HCT116 (cell line): ENCODE measurements at regions not wholly inside any gene's neighbourhood (a gene's known extent, or its start where the extent isn't known, plus 50 kb on each side); places are given as distances from the start of the nearest gene placed in this dataset.

ENCODE experiments used
- ELF1 ChIP-seq: IDR thresholded peaks from 2 replicates; pipeline ENCODE4 v1.6.1; 2012; ENCODE audit warnings: low read depth, borderline replicate concordance
- EZH2 ChIP-seq: fragments of 200-600 bp; sonication (generic); IDR thresholded peaks from 2 replicates; pipeline ENCODE4 v1.6.1; 2017; ENCODE audit warnings: antibody characterized with exemption, mixed run types
- EZH2phosphoT487 ChIP-seq: fragments of 200-600 bp; IDR thresholded peaks from 2 replicates; pipeline ENCODE4 v1.6.1; 2018; ENCODE audit warnings: antibody characterized with exemption, borderline replicate concordance
- POLR2A ChIP-seq: IDR thresholded peaks from 2 replicates; pipeline ENCODE4 v1.7.0; 2011; ENCODE audit warnings: borderline replicate concordance; ENCODE audit not compliant: insufficient read depth, insufficient read length; ENCODE audit errors: extremely low read depth
- POLR2AphosphoS5 ChIP-seq: IDR thresholded peaks from 2 replicates; pipeline ENCODE4 v1.6.1; 2011; ENCODE audit warnings: mild to moderate bottlenecking, low read depth, low read length, moderate library complexity
- TF ChIP-seq, protein P1 (sequence below): IDR thresholded peaks from 2 replicates; pipeline ENCODE4 v1.6.1; 2012; ENCODE audit warnings: low read depth
- TF ChIP-seq, protein P2 (sequence below), 3 experiments: fragments of 200-600 bp in 1 of 3; sonication (generic) in 1 of 3; IDR thresholded peaks in 2 of 3; conservative IDR thresholded peaks in 1 of 3; 2 replicates each; pipeline ENCODE4 v1.5.1; 2012 to 2017; ENCODE audit warnings: low read depth in 2 of 3, low read length in 2 of 3, antibody characterized with exemption in 1 of 3, borderline replicate concordance in 1 of 3, control low read depth in 1 of 3, mild to moderate bottlenecking in 1 of 3, mixed read lengths in 1 of 3, mixed run types in 1 of 3, moderate library complexity in 1 of 3; ENCODE audit not compliant: insufficient read depth in 1 of 3
- TF ChIP-seq, protein P3 (sequence below): IDR thresholded peaks from 2 replicates; pipeline ENCODE4 v1.6.1; 2012

DNA sequence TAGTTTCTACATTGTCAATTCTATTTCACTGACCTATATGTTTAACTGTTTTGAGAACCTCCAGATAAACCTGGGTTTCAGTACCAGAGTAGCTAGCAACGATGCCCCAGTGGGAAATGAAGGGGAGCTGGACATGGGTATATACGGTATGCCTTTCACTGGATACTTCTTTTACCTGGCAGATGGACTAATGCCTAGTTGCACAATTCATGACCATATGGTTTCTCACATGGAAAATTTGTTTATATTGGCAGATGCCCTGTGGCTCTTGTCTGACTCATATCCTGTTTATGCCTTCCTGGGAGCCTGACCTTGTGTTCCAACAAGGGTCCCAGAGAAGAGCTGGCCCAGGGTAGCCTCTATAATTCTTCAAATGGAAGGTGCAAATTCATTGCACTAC, 144.1 kb downstream of the MAT2B start:
- no peak for TF ChIP-seq EZH2phosphoT487
- TF ChIP-seq, protein P1, sequence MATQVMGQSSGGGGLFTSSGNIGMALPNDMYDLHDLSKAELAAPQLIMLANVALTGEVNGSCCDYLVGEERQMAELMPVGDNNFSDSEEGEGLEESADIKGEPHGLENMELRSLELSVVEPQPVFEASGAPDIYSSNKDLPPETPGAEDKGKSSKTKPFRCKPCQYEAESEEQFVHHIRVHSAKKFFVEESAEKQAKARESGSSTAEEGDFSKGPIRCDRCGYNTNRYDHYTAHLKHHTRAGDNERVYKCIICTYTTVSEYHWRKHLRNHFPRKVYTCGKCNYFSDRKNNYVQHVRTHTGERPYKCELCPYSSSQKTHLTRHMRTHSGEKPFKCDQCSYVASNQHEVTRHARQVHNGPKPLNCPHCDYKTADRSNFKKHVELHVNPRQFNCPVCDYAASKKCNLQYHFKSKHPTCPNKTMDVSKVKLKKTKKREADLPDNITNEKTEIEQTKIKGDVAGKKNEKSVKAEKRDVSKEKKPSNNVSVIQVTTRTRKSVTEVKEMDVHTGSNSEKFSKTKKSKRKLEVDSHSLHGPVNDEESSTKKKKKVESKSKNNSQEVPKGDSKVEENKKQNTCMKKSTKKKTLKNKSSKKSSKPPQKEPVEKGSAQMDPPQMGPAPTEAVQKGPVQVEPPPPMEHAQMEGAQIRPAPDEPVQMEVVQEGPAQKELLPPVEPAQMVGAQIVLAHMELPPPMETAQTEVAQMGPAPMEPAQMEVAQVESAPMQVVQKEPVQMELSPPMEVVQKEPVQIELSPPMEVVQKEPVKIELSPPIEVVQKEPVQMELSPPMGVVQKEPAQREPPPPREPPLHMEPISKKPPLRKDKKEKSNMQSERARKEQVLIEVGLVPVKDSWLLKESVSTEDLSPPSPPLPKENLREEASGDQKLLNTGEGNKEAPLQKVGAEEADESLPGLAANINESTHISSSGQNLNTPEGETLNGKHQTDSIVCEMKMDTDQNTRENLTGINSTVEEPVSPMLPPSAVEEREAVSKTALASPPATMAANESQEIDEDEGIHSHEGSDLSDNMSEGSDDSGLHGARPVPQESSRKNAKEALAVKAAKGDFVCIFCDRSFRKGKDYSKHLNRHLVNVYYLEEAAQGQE = no peak
- TF ChIP-seq POLR2A = no peak
- no peak for TF ChIP-seq POLR2AphosphoS5
- TF ChIP-seq, protein P2, sequence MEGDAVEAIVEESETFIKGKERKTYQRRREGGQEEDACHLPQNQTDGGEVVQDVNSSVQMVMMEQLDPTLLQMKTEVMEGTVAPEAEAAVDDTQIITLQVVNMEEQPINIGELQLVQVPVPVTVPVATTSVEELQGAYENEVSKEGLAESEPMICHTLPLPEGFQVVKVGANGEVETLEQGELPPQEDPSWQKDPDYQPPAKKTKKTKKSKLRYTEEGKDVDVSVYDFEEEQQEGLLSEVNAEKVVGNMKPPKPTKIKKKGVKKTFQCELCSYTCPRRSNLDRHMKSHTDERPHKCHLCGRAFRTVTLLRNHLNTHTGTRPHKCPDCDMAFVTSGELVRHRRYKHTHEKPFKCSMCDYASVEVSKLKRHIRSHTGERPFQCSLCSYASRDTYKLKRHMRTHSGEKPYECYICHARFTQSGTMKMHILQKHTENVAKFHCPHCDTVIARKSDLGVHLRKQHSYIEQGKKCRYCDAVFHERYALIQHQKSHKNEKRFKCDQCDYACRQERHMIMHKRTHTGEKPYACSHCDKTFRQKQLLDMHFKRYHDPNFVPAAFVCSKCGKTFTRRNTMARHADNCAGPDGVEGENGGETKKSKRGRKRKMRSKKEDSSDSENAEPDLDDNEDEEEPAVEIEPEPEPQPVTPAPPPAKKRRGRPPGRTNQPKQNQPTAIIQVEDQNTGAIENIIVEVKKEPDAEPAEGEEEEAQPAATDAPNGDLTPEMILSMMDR (IDR thresholded peaks at IDR 0.05 in 2 of 3, conservative IDR thresholded peaks at IDR 0.05 in 1 of 3; ENCODE audit: borderline replicate concordance in 1 of 3, insufficient read depth in 1 of 3, low read depth in 2 of 3, low read length in 2 of 3) = no peak
- TF ChIP-seq ELF1 = no peak
- no peak for TF ChIP-seq EZH2
- TF ChIP-seq, protein P3, sequence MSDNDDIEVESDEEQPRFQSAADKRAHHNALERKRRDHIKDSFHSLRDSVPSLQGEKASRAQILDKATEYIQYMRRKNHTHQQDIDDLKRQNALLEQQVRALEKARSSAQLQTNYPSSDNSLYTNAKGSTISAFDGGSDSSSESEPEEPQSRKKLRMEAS = no peak
